Loucy (cell line): ENCODE measurements at regions not wholly inside any gene's neighbourhood (a gene's known extent, or its start where the extent isn't known, plus 50 kb on each side); places are given as distances from the start of the nearest gene placed in this dataset.

ENCODE experiments used
- H2AFZ ChIP-seq: fragments of 200-600 bp; sonication (generic); 2 replicates; pipeline ENCODE4 v1.6.0; 2016; ENCODE audit warnings: antibody characterized with exemption, mild to moderate bottlenecking, low read length, moderate library complexity
- H3F3A ChIP-seq: fragments of 200-600 bp; 2 replicates; pipeline ENCODE4 v1.6.0; 2016; ENCODE audit warnings: antibody characterized with exemption, low read depth, mild to moderate bottlenecking
- H3K27me3 ChIP-seq: fragments of 200-600 bp; sonication (generic); 2 replicates; pipeline ENCODE4 v1.6.1; 2014; ENCODE audit warnings: low read length, mild to moderate bottlenecking; ENCODE audit not compliant: insufficient read depth, poor library complexity, severe bottlenecking
- H3K36me3 ChIP-seq: fragments of 200-600 bp; sonication (generic); 2 replicates; pipeline ENCODE4 v1.6.1; 2016; ENCODE audit warnings: low read length; ENCODE audit not compliant: insufficient read depth
- H3K4me1 ChIP-seq: fragments of 200-600 bp; sonication (generic); 2 replicates; pipeline ENCODE4 v1.5.1; 2014; ENCODE audit warnings: low read length, mild to moderate bottlenecking; ENCODE audit not compliant: insufficient read depth, poor library complexity, severe bottlenecking
- H3K4me2 ChIP-seq: fragments of 200-600 bp; sonication (generic); 2 replicates; pipeline ENCODE4 v1.6.0; 2014; ENCODE audit warnings: antibody characterized with exemption, low read length, low read depth, mild to moderate bottlenecking; ENCODE audit not compliant: poor library complexity, severe bottlenecking
- H3K4me3 ChIP-seq: fragments of 200-600 bp; sonication (generic); 2 replicates; pipeline ENCODE4 v1.5.1; 2014; ENCODE audit warnings: low read length, mild to moderate bottlenecking, mixed read lengths; ENCODE audit not compliant: poor library complexity, severe bottlenecking
- H3K79me2 ChIP-seq: fragments of 200-600 bp; sonication (generic); 2 replicates; pipeline ENCODE4 v1.6.1; 2014; ENCODE audit warnings: low read length; ENCODE audit not compliant: insufficient read depth
- H3K9ac ChIP-seq: fragments of 200-600 bp; sonication (generic); 2 replicates; pipeline ENCODE4 v1.6.0; 2014; ENCODE audit warnings: mild to moderate bottlenecking, low read depth, low read length, moderate library complexity; ENCODE audit not compliant: poor library complexity, severe bottlenecking
- H3K9me2 ChIP-seq: fragments of 200-600 bp; sonication (generic); replicated peaks from 2 replicates; pipeline ENCODE4 v1.6.1; 2016; ENCODE audit warnings: low read depth, low read length, mixed read lengths
- H3K9me3 ChIP-seq: fragments of 200-600 bp; sonication (generic); 2 replicates; pipeline ENCODE4 v1.6.1; 2014; ENCODE audit warnings: mild to moderate bottlenecking, antibody characterized with exemption, low read length, low read depth; ENCODE audit not compliant: insufficient read depth
- H4K20me1 ChIP-seq: fragments of 200-600 bp; sonication (generic); 2 replicates; pipeline ENCODE4 v1.6.0; 2014; ENCODE audit warnings: antibody characterized with exemption, low read length, mild to moderate bottlenecking; ENCODE audit not compliant: insufficient read depth, poor library complexity, severe bottlenecking
- EZH2phosphoT487 ChIP-seq: fragments of 200-600 bp; IDR thresholded peaks from 2 replicates; pipeline ENCODE4 v1.6.1; 2018; ENCODE audit warnings: antibody characterized with exemption, mild to moderate bottlenecking, moderate library complexity, borderline replicate concordance
- TF ChIP-seq, protein P1 (sequence below): fragments of 200-600 bp; sonication (generic); conservative IDR thresholded peaks from 2 replicates; pipeline ENCODE4 v1.5.1; 2014; ENCODE audit warnings: mild to moderate bottlenecking, antibody characterized with exemption, low read length

DNA sequence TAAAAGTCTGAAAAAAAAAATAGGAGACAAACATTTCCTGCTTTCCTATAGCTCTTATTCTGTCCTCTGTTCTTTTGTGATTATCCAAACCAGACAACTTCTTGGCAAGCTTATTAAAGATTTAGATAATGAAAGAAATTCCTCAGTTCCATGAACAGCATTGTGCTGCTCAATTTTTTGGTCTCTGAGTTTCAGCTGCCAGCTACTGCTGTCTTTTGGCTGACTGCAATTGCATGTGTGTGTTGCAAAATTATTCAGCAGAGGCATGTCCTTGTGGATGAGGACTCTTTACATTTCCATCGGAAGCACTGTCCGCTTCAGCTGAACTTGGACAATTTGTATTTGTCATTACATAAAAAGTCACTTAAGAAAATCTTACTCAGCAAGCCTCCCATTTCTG lies 397.3 kb upstream of the RASGRP1 start:
- TF ChIP-seq, protein P1, sequence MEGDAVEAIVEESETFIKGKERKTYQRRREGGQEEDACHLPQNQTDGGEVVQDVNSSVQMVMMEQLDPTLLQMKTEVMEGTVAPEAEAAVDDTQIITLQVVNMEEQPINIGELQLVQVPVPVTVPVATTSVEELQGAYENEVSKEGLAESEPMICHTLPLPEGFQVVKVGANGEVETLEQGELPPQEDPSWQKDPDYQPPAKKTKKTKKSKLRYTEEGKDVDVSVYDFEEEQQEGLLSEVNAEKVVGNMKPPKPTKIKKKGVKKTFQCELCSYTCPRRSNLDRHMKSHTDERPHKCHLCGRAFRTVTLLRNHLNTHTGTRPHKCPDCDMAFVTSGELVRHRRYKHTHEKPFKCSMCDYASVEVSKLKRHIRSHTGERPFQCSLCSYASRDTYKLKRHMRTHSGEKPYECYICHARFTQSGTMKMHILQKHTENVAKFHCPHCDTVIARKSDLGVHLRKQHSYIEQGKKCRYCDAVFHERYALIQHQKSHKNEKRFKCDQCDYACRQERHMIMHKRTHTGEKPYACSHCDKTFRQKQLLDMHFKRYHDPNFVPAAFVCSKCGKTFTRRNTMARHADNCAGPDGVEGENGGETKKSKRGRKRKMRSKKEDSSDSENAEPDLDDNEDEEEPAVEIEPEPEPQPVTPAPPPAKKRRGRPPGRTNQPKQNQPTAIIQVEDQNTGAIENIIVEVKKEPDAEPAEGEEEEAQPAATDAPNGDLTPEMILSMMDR = no peak
- no peak for TF ChIP-seq EZH2phosphoT487
- H2AFZ ChIP-seq = no peak overlapping the region

DNA sequence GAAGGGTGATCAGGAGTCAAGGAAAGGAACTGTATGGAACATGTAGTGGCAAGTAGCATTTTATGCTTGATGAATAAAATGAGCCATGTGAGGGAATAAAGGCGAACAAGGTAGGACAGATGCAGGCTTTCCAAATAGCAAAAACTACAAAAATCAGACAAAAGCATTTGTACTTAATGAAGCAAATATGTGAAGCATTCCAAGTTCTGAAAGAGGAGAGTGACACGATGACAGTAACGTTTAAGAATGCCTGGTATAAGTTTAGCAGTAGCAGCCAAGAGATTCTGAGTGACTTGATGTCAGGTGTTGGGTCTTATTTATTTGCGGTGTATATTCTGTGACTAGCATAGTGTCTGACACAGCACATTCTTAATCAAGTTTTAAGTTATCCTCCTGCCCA lies 408.2 kb upstream of the RASGRP1 start:
- Histone ChIP-seq H3K4me3 (no peak overlapping the region), H3F3A (no peaks in the 10 kb centered on the region), H3K4me1 (no peaks in the 10 kb centered on the region), H3K9ac (no peak overlapping the region), H3K36me3 (no peaks in the 10 kb centered on the region), H3K9me2 (no peaks in the 10 kb centered on the region), H3K9me3 (no peaks in the 10 kb centered on the region), H3K27me3 (no peaks in the 10 kb centered on the region), H3K4me2 (no peak overlapping the region), H3K79me2 (no peaks in the 10 kb centered on the region), H4K20me1 (no peaks in the 10 kb centered on the region), H2AFZ (no peak overlapping the region)
- TF ChIP-seq EZH2phosphoT487 = no peak
- TF ChIP-seq, protein P1 = no peak

More for the DNA sequence above, 397.3 kb upstream of the RASGRP1 start:
- Histone ChIP-seq H3K9me3 (no peaks in the 10 kb centered on the region), H3K36me3 (no peaks in the 10 kb centered on the region), H3K4me2 (no peak overlapping the region), H3K9ac (no peak overlapping the region), H3K4me1 (no peaks in the 10 kb centered on the region), H3K4me3 (no peak overlapping the region), H4K20me1 (no peaks in the 10 kb centered on the region), H3K79me2 (no peaks in the 10 kb centered on the region), H3K27me3 (no peaks in the 10 kb centered on the region), H3K9me2 (no peaks in the 10 kb centered on the region), H3F3A (no peaks in the 10 kb centered on the region)

DNA sequence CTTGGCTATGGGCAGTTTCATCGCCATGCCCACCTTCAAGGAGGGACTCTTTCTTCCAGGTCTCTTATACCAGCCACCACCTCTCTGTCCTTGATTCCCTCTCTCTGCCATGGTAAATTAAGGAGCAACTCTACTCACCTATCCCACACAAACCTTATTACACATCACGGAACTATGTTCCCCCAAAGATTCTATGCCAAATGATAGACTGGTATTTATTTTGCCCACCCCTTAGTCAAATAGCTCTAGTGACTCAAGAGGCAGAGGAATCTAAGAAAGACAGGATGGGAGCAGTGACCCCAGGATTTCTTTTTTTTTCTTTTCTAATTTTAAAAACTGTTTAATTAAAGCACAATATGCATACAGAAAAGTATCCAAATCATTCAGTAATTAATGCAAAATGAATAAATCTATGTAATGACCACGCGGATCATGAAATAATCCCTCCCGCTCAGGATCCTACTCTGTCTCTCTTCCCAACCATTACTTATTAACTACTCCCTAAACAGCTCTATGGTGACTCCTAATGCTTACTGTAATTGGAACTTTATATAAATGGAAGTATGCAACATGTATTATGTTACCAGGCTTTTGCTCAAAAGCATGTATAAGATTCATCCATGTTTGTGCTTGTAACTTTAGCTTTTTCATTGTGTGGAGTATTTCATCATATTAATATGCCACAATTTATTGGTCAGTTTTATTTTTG lies 410.8 kb upstream of the RASGRP1 start:
- Histone ChIP-seq H4K20me1 (no peaks in the 10 kb centered on the region), H3K9ac (no peak overlapping the region), H3K27me3 (no peaks in the 10 kb centered on the region), H3K4me1 (no peaks in the 10 kb centered on the region), H3F3A (no peaks in the 10 kb centered on the region), H3K9me2 (no peaks in the 10 kb centered on the region), H3K36me3 (no peaks in the 10 kb centered on the region), H2AFZ (no peak overlapping the region), H3K9me3 (0 out of 2 replicates have a peak, but pooled peaks cover under 1% of the 10 kb centered on the region), H3K4me2 (no peak overlapping the region), H3K79me2 (no peaks in the 10 kb centered on the region), H3K4me3 (no peak overlapping the region)
- no peak for TF ChIP-seq EZH2phosphoT487
- TF ChIP-seq, protein P1 = no peak
